ENCODE measurements at regions not wholly inside any gene's neighbourhood (a gene's known extent, or its start where the extent isn't known, plus 50 kb on each side); places are given as distances from the start of the nearest gene placed in this dataset.

- H3K36me3 ChIP-seq (ENCODE audit: control insufficient read depth, insufficient read depth, low read length): no peaks in the 10 kb centered on the region
- WGBS (ENCODE audit: insufficient coverage, low lambda C conversion rate): 100% methylated on average over 3 of the region's 5 CpGs
- no peaks in the 10 kb centered on the region for H3K9me3 ChIP-seq (ENCODE audit: control insufficient read depth, low read depth, low read length)
- no peak overlapping the region for H3K27ac ChIP-seq (ENCODE audit: low read length)
- H3K4me3 ChIP-seq (ENCODE audit: low read length): no peak overlapping the region
- no peak for DNase-seq
- no peaks in the 10 kb centered on the region for H3K27me3 ChIP-seq (ENCODE audit: control insufficient read depth, insufficient read depth, low read length)
- peaks cover 43% of the 10 kb centered on the region for H3K4me1 ChIP-seq (ENCODE audit: control insufficient read depth, insufficient read depth, low read length)
Measured at GRCh38 chr1:67574221-67574620, 110.8 kb upstream of the GADD45A start.

- Histone ChIP-seq H3K9me3 (ENCODE audit: control insufficient read depth, low read depth, low read length) (no peaks in the 10 kb centered on the region), H3K36me3 (ENCODE audit: control insufficient read depth, insufficient read depth, low read length) (no peaks in the 10 kb centered on the region), H3K27me3 (ENCODE audit: control insufficient read depth, insufficient read depth, low read length) (no peaks in the 10 kb centered on the region), H3K4me1 (ENCODE audit: control insufficient read depth, insufficient read depth, low read length) (peaks cover 33% of the 10 kb centered on the region), H3K4me3 (ENCODE audit: low read length) (no peak overlapping the region), H3K27ac (ENCODE audit: low read length) (no peak overlapping the region)
- no peak for DNase-seq
- WGBS (ENCODE audit: insufficient coverage, low lambda C conversion rate): no CpG with 5 or more reads among the region's 2 CpGs
Measured at GRCh38 chr1:67575861-67576260, 109.1 kb upstream of the GADD45A start.

DNA sequence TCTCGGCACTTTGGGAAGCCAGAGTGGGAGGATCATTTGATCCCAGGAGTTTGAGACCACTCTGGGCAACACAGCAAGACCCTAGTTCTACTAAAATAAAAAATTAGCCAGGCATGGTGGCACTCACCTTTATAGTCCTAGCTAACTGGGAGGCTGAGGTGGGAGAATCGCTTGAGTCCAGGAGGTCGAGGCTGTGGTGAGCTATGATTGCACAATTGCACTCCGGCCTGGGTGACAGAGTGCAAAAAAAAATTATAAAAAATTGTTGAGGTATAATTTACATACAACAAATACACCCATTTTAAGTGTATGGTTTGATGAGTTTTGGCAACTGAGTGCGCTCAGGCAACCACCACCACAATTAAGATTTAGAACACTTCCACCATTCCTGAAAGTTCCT is 108.5 kb upstream of the GADD45A start:
- Histone ChIP-seq H3K36me3 (ENCODE audit: control insufficient read depth, insufficient read depth, low read length) (no peaks in the 10 kb centered on the region), H3K27me3 (ENCODE audit: control insufficient read depth, insufficient read depth, low read length) (no peaks in the 10 kb centered on the region), H3K4me1 (ENCODE audit: control insufficient read depth, insufficient read depth, low read length) (peaks cover 33% of the 10 kb centered on the region), H3K27ac (ENCODE audit: low read length) (no peak overlapping the region), H3K9me3 (ENCODE audit: control insufficient read depth, low read depth, low read length) (no peaks in the 10 kb centered on the region), H3K4me3 (ENCODE audit: low read length) (no peak overlapping the region)
- DNase-seq: no peak
- WGBS (ENCODE audit: insufficient coverage, low lambda C conversion rate): 90% methylated on average over 2 of the region's 5 CpGs

GRCh38 chr1:67577646-67578045 is 107.4 kb upstream of the GADD45A start:
- Histone ChIP-seq H3K4me3 (ENCODE audit: low read length) (no peak overlapping the region), H3K9me3 (ENCODE audit: control insufficient read depth, low read depth, low read length) (no peaks in the 10 kb centered on the region), H3K4me1 (ENCODE audit: control insufficient read depth, insufficient read depth, low read length) (peaks cover 21% of the 10 kb centered on the region), H3K27me3 (ENCODE audit: control insufficient read depth, insufficient read depth, low read length) (no peaks in the 10 kb centered on the region), H3K36me3 (ENCODE audit: control insufficient read depth, insufficient read depth, low read length) (no peaks in the 10 kb centered on the region), H3K27ac (ENCODE audit: low read length) (no peak overlapping the region)
- DNase-seq: no peak
- no CpG with 5 or more reads among the region's 3 CpGs for WGBS (ENCODE audit: insufficient coverage, low lambda C conversion rate)

DNA sequence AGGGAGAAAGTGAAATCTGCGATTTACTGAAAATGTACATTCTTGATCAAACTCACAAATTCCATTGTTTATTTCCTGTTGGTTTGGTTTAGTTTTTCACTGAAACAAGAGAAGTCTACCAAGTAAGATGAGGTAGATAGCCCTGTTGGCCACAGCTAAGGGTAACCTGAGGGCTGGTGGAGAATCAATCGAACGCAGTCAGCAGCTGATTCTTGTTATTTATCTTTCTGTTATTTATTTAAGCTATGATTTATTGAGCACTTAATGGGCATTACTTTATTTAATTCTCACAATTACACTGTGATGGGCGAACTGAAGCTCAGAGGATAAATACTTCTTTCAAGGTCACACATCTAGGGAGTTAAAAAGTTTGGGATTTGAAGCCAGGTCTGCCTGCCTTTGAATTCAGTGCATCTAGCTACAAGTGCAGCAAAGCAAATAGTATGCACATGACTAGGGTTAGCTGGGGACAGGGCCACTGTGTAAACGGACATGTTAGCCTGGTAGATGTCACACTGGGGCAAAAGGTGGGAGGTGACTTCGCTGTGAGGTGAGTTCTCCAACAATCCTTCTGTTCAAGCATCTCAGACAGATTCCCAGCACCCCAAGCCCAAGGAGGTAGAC is 106.5 kb upstream of the GADD45A start:
- Histone ChIP-seq H3K4me1 (ENCODE audit: control insufficient read depth, insufficient read depth, low read length) (peaks cover 13% of the 10 kb centered on the region), H3K27ac (ENCODE audit: low read length) (no peak overlapping the region), H3K4me3 (ENCODE audit: low read length) (no peak overlapping the region), H3K27me3 (ENCODE audit: control insufficient read depth, insufficient read depth, low read length) (no peaks in the 10 kb centered on the region), H3K9me3 (ENCODE audit: control insufficient read depth, low read depth, low read length) (no peaks in the 10 kb centered on the region), H3K36me3 (ENCODE audit: control insufficient read depth, insufficient read depth, low read length) (no peaks in the 10 kb centered on the region)
- 95% methylated on average over 4 of the region's 6 CpGs for WGBS (ENCODE audit: insufficient coverage, low lambda C conversion rate)
- no peak for DNase-seq

- peaks cover 11% of the 10 kb centered on the region for H3K4me1 ChIP-seq (ENCODE audit: control insufficient read depth, insufficient read depth, low read length)
- H3K27ac ChIP-seq (ENCODE audit: low read length): peak overlapping the region; percentile 76
- no CpG with 5 or more reads among the region's 2 CpGs for WGBS (ENCODE audit: insufficient coverage, low lambda C conversion rate)
- no peak for DNase-seq
- H3K4me3 ChIP-seq (ENCODE audit: low read length): no peak overlapping the region
- H3K9me3 ChIP-seq (ENCODE audit: control insufficient read depth, low read depth, low read length): no peaks in the 10 kb centered on the region
- H3K27me3 ChIP-seq (ENCODE audit: control insufficient read depth, insufficient read depth, low read length): no peaks in the 10 kb centered on the region
- no peaks in the 10 kb centered on the region for H3K36me3 ChIP-seq (ENCODE audit: control insufficient read depth, insufficient read depth, low read length)
Measured at GRCh38 chr1:67579623-67580394, 105.2 kb upstream of the GADD45A start.

DNA sequence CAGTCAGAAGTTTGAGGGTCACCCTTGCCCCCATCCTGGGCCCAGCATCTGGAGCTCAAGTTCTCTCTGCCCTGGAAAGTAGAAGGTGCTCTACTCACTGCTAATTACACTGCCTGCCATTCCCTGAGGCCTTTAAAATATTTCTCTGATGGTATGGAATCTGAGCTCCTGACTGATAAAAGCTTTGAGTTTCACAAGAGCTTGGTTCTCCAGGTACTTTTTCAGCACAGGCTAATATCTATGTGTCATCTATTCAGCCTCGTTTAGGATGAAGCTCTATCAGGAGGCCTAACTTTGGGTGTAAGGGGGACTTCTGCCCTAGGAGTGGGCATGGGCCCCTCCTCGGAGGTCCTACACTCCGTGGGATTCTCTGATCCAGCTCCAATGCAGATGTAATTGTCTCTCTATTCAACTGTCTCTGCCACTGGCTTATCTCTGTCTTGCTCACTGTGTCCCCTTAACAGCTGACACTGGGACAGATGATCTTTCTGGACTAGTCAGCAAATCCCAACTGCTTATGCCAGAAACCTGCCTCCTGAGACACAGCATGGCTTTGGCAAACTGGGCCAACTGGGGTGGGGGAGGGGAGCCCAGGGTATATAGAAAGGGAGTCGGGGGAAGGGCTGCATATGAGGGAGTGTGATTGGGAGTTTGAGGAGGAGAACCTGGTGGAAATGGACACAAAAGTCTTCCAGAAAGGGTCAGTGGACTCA is 104.2 kb upstream of the GADD45A start:
- no CpG with 5 or more reads among the region's 4 CpGs for WGBS (ENCODE audit: insufficient coverage, low lambda C conversion rate)
- no peak overlapping the region for H3K4me3 ChIP-seq (ENCODE audit: low read length)
- no peaks in the 10 kb centered on the region for H3K27me3 ChIP-seq (ENCODE audit: control insufficient read depth, insufficient read depth, low read length)
- H3K27ac ChIP-seq (ENCODE audit: low read length): peak overlapping the region; percentile 76
- peaks cover 11% of the 10 kb centered on the region for H3K4me1 ChIP-seq (ENCODE audit: control insufficient read depth, insufficient read depth, low read length)
- no peaks in the 10 kb centered on the region for H3K36me3 ChIP-seq (ENCODE audit: control insufficient read depth, insufficient read depth, low read length)
- peak in 1 of 2 donors; percentile 53 for DNase-seq
- no peaks in the 10 kb centered on the region for H3K9me3 ChIP-seq (ENCODE audit: control insufficient read depth, low read depth, low read length)

GRCh38 chr1:67582625-67583461 is 102.2 kb upstream of the GADD45A start:
- H3K4me1 ChIP-seq (ENCODE audit: control insufficient read depth, insufficient read depth, low read length): peaks cover 11% of the 10 kb centered on the region
- no peaks in the 10 kb centered on the region for H3K36me3 ChIP-seq (ENCODE audit: control insufficient read depth, insufficient read depth, low read length)
- H3K27me3 ChIP-seq (ENCODE audit: control insufficient read depth, insufficient read depth, low read length): no peaks in the 10 kb centered on the region
- DNase-seq: no peak
- H3K9me3 ChIP-seq (ENCODE audit: control insufficient read depth, low read depth, low read length): no peaks in the 10 kb centered on the region
- H3K4me3 ChIP-seq (ENCODE audit: low read length): no peak overlapping the region
- WGBS (ENCODE audit: insufficient coverage, low lambda C conversion rate): no CpG with 5 or more reads among the region's 13 CpGs
- no peak overlapping the region for H3K27ac ChIP-seq (ENCODE audit: low read length)

GRCh38 chr1:67583462-67583950 is 101.5 kb upstream of the GADD45A start:
- DNase-seq: no peak
- Histone ChIP-seq H3K27me3 (ENCODE audit: control insufficient read depth, insufficient read depth, low read length) (no peaks in the 10 kb centered on the region), H3K4me3 (ENCODE audit: low read length) (no peak overlapping the region), H3K4me1 (ENCODE audit: control insufficient read depth, insufficient read depth, low read length) (peaks cover 11% of the 10 kb centered on the region), H3K9me3 (ENCODE audit: control insufficient read depth, low read depth, low read length) (no peaks in the 10 kb centered on the region), H3K27ac (ENCODE audit: low read length) (no peak overlapping the region), H3K36me3 (ENCODE audit: control insufficient read depth, insufficient read depth, low read length) (no peaks in the 10 kb centered on the region)
- WGBS (ENCODE audit: insufficient coverage, low lambda C conversion rate): no CpG with 5 or more reads among the region's 2 CpGs

GRCh38 chr1:67584938-67585337 is 100.1 kb upstream of the GADD45A start:
- no peaks in the 10 kb centered on the region for H3K9me3 ChIP-seq (ENCODE audit: control insufficient read depth, low read depth, low read length)
- peaks cover 11% of the 10 kb centered on the region for H3K4me1 ChIP-seq (ENCODE audit: control insufficient read depth, insufficient read depth, low read length)
- no CpG with 5 or more reads among the region's 6 CpGs for WGBS (ENCODE audit: insufficient coverage, low lambda C conversion rate)
- no peak for DNase-seq
- no peaks in the 10 kb centered on the region for H3K27me3 ChIP-seq (ENCODE audit: control insufficient read depth, insufficient read depth, low read length)
- no peak overlapping the region for H3K4me3 ChIP-seq (ENCODE audit: low read length)
- no peaks in the 10 kb centered on the region for H3K36me3 ChIP-seq (ENCODE audit: control insufficient read depth, insufficient read depth, low read length)
- no peak overlapping the region for H3K27ac ChIP-seq (ENCODE audit: low read length)
